IMR-90 (cell line): ENCODE measurements at regions not wholly inside any gene's neighbourhood (a gene's known extent, or its start where the extent isn't known, plus 50 kb on each side); places are given as distances from the start of the nearest gene placed in this dataset.

Experiments used
- ATAC-seq: fragments of 200-7000 bp; cut with Tn5 transposase; 2 replicates; pipeline ENCODE4 v1.9.1; 2020; ENCODE audit warnings: low read depth, mild to moderate bottlenecking, moderate library complexity
- BruUV-seq: library from RNA; stranded (reverse); fragments of 400-500 nt; replicated peaks from 2 replicates; lab custom pipeline; 2021; lab: Mats Ljungman, UMichigan
- CTCF ChIA-PET: fragments of 300-600 bp; formaldehyde crosslinking; extraction: SDS; loops from one replicate; lab custom pipeline; 2021; ENCODE audit warnings: antibody characterized with exemption; lab: Yijun Ruan, JAX
- POLR2A ChIA-PET: fragments of 300-600 bp; sonication (Branson Sonifier 250); formaldehyde crosslinking; loops from one replicate; lab custom pipeline; 2022; ENCODE audit warnings: antibody characterized with exemption; ENCODE audit not compliant: unreplicated experiment; lab: Charles Lee
- DNase-seq: peaks from one replicate; pipeline ENCODE4 v3.0.0; 2013
- H2AFZ ChIP-seq: replicated peaks from 2 replicates; pipeline ENCODE3; 2013; ENCODE audit warnings: low read length, mild to moderate bottlenecking; ENCODE audit not compliant: poor library complexity
- H2AK5ac ChIP-seq: 2 replicates; pipeline ENCODE4 v1.6.1; 2013; ENCODE audit warnings: low read depth, low read length, inconsistent platforms
- H2AK9ac ChIP-seq: replicated peaks from 2 replicates; pipeline ENCODE3; 2013; ENCODE audit warnings: mild to moderate bottlenecking, low read depth, low read length, moderate library complexity; ENCODE audit not compliant: poor library complexity
- H2BK120ac ChIP-seq: 2 replicates; pipeline ENCODE4 v1.6.1; 2013; ENCODE audit warnings: low read depth, low read length, inconsistent platforms
- H2BK15ac ChIP-seq: 3 replicates; pipeline ENCODE4 v1.6.1; 2013; ENCODE audit warnings: low read depth, low read length, inconsistent platforms
- H2BK20ac ChIP-seq: 2 replicates; pipeline ENCODE4 v1.6.1; 2013; ENCODE audit warnings: low read depth, mild to moderate bottlenecking, inconsistent platforms, low read length, moderate library complexity
- H2BK5ac ChIP-seq: 2 replicates; pipeline ENCODE4 v1.6.1; 2013; ENCODE audit warnings: mild to moderate bottlenecking, low read depth, low read length, inconsistent platforms; ENCODE audit not compliant: poor library complexity, severe bottlenecking
- H3K14ac ChIP-seq: replicated peaks from 2 replicates; pipeline ENCODE4 v1.6.1; 2013; ENCODE audit warnings: low read depth, low read length, inconsistent platforms
- H3K18ac ChIP-seq: 2 replicates; pipeline ENCODE4 v1.6.1; 2013; ENCODE audit warnings: low read depth, low read length, control low read depth
- H3K23ac ChIP-seq: 2 replicates; pipeline ENCODE4 v1.6.1; 2013; ENCODE audit warnings: low read depth, low read length, inconsistent platforms
- H3K27ac ChIP-seq: 2 replicates; pipeline ENCODE4 v1.5.1; 2013; ENCODE audit warnings: mild to moderate bottlenecking, control low read depth, low read length; ENCODE audit not compliant: insufficient read depth
- H3K27me3 ChIP-seq: 2 replicates; pipeline ENCODE4 v1.6.1; 2013; ENCODE audit warnings: low read length; ENCODE audit not compliant: control insufficient read depth, insufficient read depth
- H3K36me3 ChIP-seq: 2 replicates; pipeline ENCODE4 v1.6.1; 2013; ENCODE audit warnings: low read length, mixed read lengths; ENCODE audit not compliant: control insufficient read depth, insufficient read depth
- H3K4ac ChIP-seq: 2 replicates; pipeline ENCODE4 v1.6.1; 2013; ENCODE audit warnings: low read depth, low read length, inconsistent platforms
- H3K4me1 ChIP-seq: 2 replicates; pipeline ENCODE4 v1.6.1; 2013; ENCODE audit warnings: low read length, mixed read lengths; ENCODE audit not compliant: control insufficient read depth, insufficient read depth
- H3K4me2 ChIP-seq: 2 replicates; pipeline ENCODE4 v1.6.1; 2013; ENCODE audit warnings: low read depth, mild to moderate bottlenecking, control low read depth, low read length, moderate library complexity
- H3K4me3 ChIP-seq: 2 replicates; pipeline ENCODE4 v1.5.1; 2013; ENCODE audit warnings: low read depth, mild to moderate bottlenecking, control low read depth, low read length, moderate library complexity; ENCODE audit not compliant: insufficient read depth
- H3K56ac ChIP-seq: 2 replicates; pipeline ENCODE4 v1.6.1; 2013; ENCODE audit warnings: low read length, inconsistent platforms; ENCODE audit not compliant: insufficient read depth; ENCODE audit errors: extremely low read depth
- H3K79me1 ChIP-seq, 2 experiments: 2 replicates each; pipeline ENCODE4 v1.6.1; 2013; ENCODE audit warnings: low read length in 2 of 2, inconsistent platforms in 1 of 2, low read depth in 1 of 2
- H3K9ac ChIP-seq: 2 replicates; pipeline ENCODE4 v1.6.1; 2013; ENCODE audit warnings: low read depth, low read length, control low read depth
- H3K9me1 ChIP-seq: 2 replicates; pipeline ENCODE4 v1.6.1; 2013; ENCODE audit warnings: low read length, inconsistent platforms; ENCODE audit not compliant: insufficient read depth
- H3K9me3 ChIP-seq: 2 replicates; pipeline ENCODE4 v1.6.1; 2013; ENCODE audit warnings: low read length; ENCODE audit not compliant: control insufficient read depth, insufficient read depth
- H4K20me1 ChIP-seq: 2 replicates; pipeline ENCODE4 v1.6.1; 2013; ENCODE audit warnings: low read length, inconsistent platforms; ENCODE audit not compliant: insufficient read depth
- H4K5ac ChIP-seq: 2 replicates; pipeline ENCODE4 v1.6.1; 2013; ENCODE audit warnings: mild to moderate bottlenecking, low read depth, low read length, control low read depth
- H4K8ac ChIP-seq, 2 experiments: 2 replicates each; pipeline ENCODE4 v1.6.1; 2013; ENCODE audit warnings: low read depth in 2 of 2, low read length in 2 of 2, control low read depth in 1 of 2, inconsistent platforms in 1 of 2
- H4K91ac ChIP-seq: 2 replicates; pipeline ENCODE4 v1.6.1; 2013; ENCODE audit warnings: low read depth, low read length, inconsistent platforms; ENCODE audit not compliant: insufficient read depth
- BHLHE40 ChIP-seq: fragments of 150-350 bp; IDR thresholded peaks from 2 replicates; pipeline ENCODE4 v1.6.1; 2016; ENCODE audit warnings: mild to moderate bottlenecking, low read depth, low read length
- CEBPB ChIP-seq: IDR thresholded peaks from 2 replicates; pipeline ENCODE4 v1.6.1; 2012; ENCODE audit warnings: low read depth, low read length, improper control_type of control experiment
- FOS ChIP-seq: fragments of 150-350 bp; IDR thresholded peaks from 2 replicates; pipeline ENCODE4 v1.6.1; 2016; ENCODE audit warnings: low read depth, low read length
- MXI1 ChIP-seq: IDR thresholded peaks from 2 replicates; pipeline ENCODE4 v1.6.1; 2012; ENCODE audit warnings: low read depth, mild to moderate bottlenecking, low read length, moderate library complexity, borderline replicate concordance
- POLR2A ChIP-seq: IDR thresholded peaks from 2 replicates; pipeline ENCODE4 v1.6.1; 2012; ENCODE audit warnings: mild to moderate bottlenecking, low read depth, low read length
- RCOR1 ChIP-seq: IDR thresholded peaks from 2 replicates; pipeline ENCODE4 v1.6.1; 2012; ENCODE audit warnings: mild to moderate bottlenecking, low read length, improper control_type of control experiment; ENCODE audit not compliant: insufficient replicate concordance
- RFX5 ChIP-seq: IDR thresholded peaks from 2 replicates; pipeline ENCODE4 v1.8.0; 2012; ENCODE audit warnings: low read depth, mild to moderate bottlenecking, low read length, moderate library complexity
- SMC3 ChIP-seq: fragments of 150-350 bp; IDR thresholded peaks from 2 replicates; pipeline ENCODE4 v1.6.1; 2016; ENCODE audit warnings: low read depth, mild to moderate bottlenecking, antibody characterized with exemption, low read length, moderate library complexity
- WGBS, 2 experiments: methylation state at CpG; one replicate each; pipeline versions ENCODE4 v1.1.5 to v1.1.7; 2013; ENCODE audit warnings: missing lambda C conversion rate in 2 of 2; ENCODE audit not compliant: insufficient read length in 1 of 2; ENCODE audit errors: extremely low coverage in 2 of 2; 5-methylcytosine and 5-hydroxymethylcytosine counted together
- dilution Hi-C: fragments of 300-500 bp; cut with HindIII; formaldehyde crosslinking; loops from one replicate; pipeline ENCODE4 v1.14.3; 2018; ENCODE audit warnings: low sequenced_read_pairs; ENCODE audit not compliant: unreplicated experiment
- in situ Hi-C: fragments of 300-500 bp; cut with MboI; formaldehyde crosslinking; loops from 3 replicates; pipeline ENCODE4 v1.14.3; 2019; ENCODE audit warnings: low sequenced_read_pairs, inconsistent platforms, mixed read lengths
- intact Hi-C: fragments of 100-400 bp; cut with micrococcal nuclease; formaldehyde crosslinking; loops from 2 replicates; pipeline ENCODE4 v1.10.0; 2022
- TF ChIP-seq, protein P1 (sequence below): conservative IDR thresholded peaks from 2 replicates; pipeline ENCODE4 v1.5.1; 2012; ENCODE audit warnings: mild to moderate bottlenecking, low read depth, low read length, improper control_type of control experiment
- TF ChIP-seq, protein P2 (sequence below): fragments of 150-350 bp; IDR thresholded peaks from 2 replicates; pipeline ENCODE4 v1.6.1; 2017; ENCODE audit warnings: mild to moderate bottlenecking, antibody characterized with exemption, low read length, low read depth

DNA sequence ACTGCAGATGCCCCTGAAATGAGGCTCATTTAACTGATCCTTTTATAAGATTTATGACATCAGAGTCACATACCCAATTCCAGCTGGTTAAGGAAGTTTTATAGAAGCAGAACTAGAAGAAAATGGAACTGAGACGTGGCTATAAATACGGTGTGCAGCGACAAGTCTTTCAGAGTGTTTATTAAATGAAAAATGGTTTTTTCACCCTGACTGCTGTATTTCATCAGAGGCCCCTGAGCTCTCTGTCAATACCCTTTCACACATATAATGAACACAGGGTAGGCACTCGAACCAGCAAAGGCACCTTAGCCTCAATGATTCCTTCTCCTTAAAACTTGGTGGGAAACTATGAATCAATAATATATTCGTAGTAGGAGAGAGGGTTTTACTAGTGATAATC, 380.8 kb upstream of the ANXA10 start:
- Histone ChIP-seq H2AK9ac (no peak overlapping the region), H3K4me2 (no peak overlapping the region), H4K91ac (no peak overlapping the region), H4K8ac (no peak overlapping the region), H3K18ac (no peak overlapping the region), H3K9me1 (no peaks in the 10 kb centered on the region), H2BK20ac (no peak overlapping the region), H2BK5ac (no peak overlapping the region), H4K5ac (no peak overlapping the region), H2AFZ (no peak overlapping the region), H3K36me3 (no peaks in the 10 kb centered on the region), H3K56ac (no peak overlapping the region), H3K14ac (no peak overlapping the region), H3K23ac (no peak overlapping the region), H4K20me1 (no peaks in the 10 kb centered on the region), H3K9me3 (no peaks in the 10 kb centered on the region), H3K9ac (no peak overlapping the region), H2BK120ac (no peak overlapping the region), H3K27ac (no peak overlapping the region), H2AK5ac (no peak overlapping the region), H3K79me1 (no peaks in the 10 kb centered on the region), H3K27me3 (no peaks in the 10 kb centered on the region), H3K4ac (no peak overlapping the region), H3K4me1 (no peaks in the 10 kb centered on the region), H2BK15ac (no peak overlapping the region), H3K4me3 (no peak overlapping the region)
- ChIA-PET POLR2A (no interaction called here), CTCF (no interaction called here)
- BruUV-seq: no TSS peak
- DNase-seq (no peak), ATAC-seq (no peak)
- dilution Hi-C loops: no loop called here
- no CpG with 5 or more reads among the region's 5 CpGs for WGBS, 2 experiments
- TF ChIP-seq CEBPB: no peak
- no peak for TF ChIP-seq BHLHE40
- no peak for TF ChIP-seq RCOR1
- TF ChIP-seq MXI1: no peak
- no peak for TF ChIP-seq SMC3
- TF ChIP-seq, protein P1, sequence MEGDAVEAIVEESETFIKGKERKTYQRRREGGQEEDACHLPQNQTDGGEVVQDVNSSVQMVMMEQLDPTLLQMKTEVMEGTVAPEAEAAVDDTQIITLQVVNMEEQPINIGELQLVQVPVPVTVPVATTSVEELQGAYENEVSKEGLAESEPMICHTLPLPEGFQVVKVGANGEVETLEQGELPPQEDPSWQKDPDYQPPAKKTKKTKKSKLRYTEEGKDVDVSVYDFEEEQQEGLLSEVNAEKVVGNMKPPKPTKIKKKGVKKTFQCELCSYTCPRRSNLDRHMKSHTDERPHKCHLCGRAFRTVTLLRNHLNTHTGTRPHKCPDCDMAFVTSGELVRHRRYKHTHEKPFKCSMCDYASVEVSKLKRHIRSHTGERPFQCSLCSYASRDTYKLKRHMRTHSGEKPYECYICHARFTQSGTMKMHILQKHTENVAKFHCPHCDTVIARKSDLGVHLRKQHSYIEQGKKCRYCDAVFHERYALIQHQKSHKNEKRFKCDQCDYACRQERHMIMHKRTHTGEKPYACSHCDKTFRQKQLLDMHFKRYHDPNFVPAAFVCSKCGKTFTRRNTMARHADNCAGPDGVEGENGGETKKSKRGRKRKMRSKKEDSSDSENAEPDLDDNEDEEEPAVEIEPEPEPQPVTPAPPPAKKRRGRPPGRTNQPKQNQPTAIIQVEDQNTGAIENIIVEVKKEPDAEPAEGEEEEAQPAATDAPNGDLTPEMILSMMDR: no peak
- no peak for TF ChIP-seq RFX5
- no peak for TF ChIP-seq FOS
- TF ChIP-seq, protein P2, sequence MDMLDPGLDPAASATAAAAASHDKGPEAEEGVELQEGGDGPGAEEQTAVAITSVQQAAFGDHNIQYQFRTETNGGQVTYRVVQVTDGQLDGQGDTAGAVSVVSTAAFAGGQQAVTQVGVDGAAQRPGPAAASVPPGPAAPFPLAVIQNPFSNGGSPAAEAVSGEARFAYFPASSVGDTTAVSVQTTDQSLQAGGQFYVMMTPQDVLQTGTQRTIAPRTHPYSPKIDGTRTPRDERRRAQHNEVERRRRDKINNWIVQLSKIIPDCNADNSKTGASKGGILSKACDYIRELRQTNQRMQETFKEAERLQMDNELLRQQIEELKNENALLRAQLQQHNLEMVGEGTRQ: no peak
- no peak for TF ChIP-seq POLR2A
- intact Hi-C loops: no loop called here
- in situ Hi-C loops: no loop called here
